HG03064 (cell line): ENCODE measurements at regions not wholly inside any gene's neighbourhood (a gene's known extent, or its start where the extent isn't known, plus 50 kb on each side); places are given as distances from the start of the nearest gene placed in this dataset.

ENCODE experiments used
- ATAC-seq: cut with Tn5 transposase; IDR thresholded peaks from one replicate; pipeline ENCODE4 v1.9.1; 2021; ENCODE audit warnings: low read depth; ENCODE audit not compliant: unreplicated experiment

GRCh38 chrX:148448686-148449085 is 51.7 kb upstream of the AFF2 start:
- ATAC-seq: no peak
